ENCODE measurements at regions not wholly inside any gene's neighbourhood (a gene's known extent, or its start where the extent isn't known, plus 50 kb on each side); places are given as distances from the start of the nearest gene placed in this dataset.

DNA sequence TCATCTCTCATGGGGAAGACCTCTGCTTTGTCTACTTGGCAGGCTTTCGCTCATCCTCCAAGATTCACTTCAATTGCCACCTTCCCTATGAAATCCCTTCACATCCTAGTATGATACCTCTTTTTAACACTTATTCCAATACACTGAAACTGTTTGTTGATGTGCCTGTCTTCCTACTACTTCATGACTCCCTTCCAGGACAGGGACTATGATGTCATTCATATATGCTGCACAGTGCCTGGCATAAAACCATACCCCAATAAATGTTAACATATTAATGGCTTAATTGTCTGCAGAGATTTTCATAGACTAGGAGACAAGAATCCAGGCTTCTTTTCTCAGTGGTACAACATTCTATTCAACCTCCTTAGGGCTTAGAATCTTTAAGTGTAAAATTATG lies 215.5 kb downstream of the ZNF608 start:
- TF ChIP-seq, protein P1, sequence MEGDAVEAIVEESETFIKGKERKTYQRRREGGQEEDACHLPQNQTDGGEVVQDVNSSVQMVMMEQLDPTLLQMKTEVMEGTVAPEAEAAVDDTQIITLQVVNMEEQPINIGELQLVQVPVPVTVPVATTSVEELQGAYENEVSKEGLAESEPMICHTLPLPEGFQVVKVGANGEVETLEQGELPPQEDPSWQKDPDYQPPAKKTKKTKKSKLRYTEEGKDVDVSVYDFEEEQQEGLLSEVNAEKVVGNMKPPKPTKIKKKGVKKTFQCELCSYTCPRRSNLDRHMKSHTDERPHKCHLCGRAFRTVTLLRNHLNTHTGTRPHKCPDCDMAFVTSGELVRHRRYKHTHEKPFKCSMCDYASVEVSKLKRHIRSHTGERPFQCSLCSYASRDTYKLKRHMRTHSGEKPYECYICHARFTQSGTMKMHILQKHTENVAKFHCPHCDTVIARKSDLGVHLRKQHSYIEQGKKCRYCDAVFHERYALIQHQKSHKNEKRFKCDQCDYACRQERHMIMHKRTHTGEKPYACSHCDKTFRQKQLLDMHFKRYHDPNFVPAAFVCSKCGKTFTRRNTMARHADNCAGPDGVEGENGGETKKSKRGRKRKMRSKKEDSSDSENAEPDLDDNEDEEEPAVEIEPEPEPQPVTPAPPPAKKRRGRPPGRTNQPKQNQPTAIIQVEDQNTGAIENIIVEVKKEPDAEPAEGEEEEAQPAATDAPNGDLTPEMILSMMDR (IDR thresholded peaks at IDR 0.05 in 2 of 3, conservative IDR thresholded peaks at IDR 0.05 in 1 of 3; ENCODE audit: borderline replicate concordance in 1 of 3, insufficient read depth in 1 of 3, low read depth in 2 of 3, low read length in 2 of 3), result no peak
- TF ChIP-seq, protein P2, sequence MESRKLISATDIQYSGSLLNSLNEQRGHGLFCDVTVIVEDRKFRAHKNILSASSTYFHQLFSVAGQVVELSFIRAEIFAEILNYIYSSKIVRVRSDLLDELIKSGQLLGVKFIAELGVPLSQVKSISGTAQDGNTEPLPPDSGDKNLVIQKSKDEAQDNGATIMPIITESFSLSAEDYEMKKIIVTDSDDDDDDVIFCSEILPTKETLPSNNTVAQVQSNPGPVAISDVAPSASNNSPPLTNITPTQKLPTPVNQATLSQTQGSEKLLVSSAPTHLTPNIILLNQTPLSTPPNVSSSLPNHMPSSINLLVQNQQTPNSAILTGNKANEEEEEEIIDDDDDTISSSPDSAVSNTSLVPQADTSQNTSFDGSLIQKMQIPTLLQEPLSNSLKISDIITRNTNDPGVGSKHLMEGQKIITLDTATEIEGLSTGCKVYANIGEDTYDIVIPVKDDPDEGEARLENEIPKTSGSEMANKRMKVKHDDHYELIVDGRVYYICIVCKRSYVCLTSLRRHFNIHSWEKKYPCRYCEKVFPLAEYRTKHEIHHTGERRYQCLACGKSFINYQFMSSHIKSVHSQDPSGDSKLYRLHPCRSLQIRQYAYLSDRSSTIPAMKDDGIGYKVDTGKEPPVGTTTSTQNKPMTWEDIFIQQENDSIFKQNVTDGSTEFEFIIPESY (IDR thresholded peaks at IDR 0.05; ENCODE audit: extremely low read depth, insufficient replicate concordance, low read length), result no peak
- TF ChIP-seq CBX3 (IDR thresholded peaks at IDR 0.05; ENCODE audit: low read depth) (no peak), POLR2AphosphoS5 (IDR thresholded peaks at IDR 0.05; ENCODE audit: low read depth, low read length) (no peak), JUND (IDR thresholded peaks at IDR 0.05) (no peak), EZH2 (IDR thresholded peaks at IDR 0.05) (no peak), POLR2A (IDR thresholded peaks at IDR 0.05; ENCODE audit: borderline replicate concordance, extremely low read depth, insufficient read depth, insufficient read length) (no peak), RAD21 (IDR thresholded peaks at IDR 0.05; ENCODE audit: low read depth) (no peak)

All from HCT116 (cell line).